ENCODE measurements at regions not wholly inside any gene's neighbourhood (a gene's known extent, or its start where the extent isn't known, plus 50 kb on each side); places are given as distances from the start of the nearest gene placed in this dataset.

DNA sequence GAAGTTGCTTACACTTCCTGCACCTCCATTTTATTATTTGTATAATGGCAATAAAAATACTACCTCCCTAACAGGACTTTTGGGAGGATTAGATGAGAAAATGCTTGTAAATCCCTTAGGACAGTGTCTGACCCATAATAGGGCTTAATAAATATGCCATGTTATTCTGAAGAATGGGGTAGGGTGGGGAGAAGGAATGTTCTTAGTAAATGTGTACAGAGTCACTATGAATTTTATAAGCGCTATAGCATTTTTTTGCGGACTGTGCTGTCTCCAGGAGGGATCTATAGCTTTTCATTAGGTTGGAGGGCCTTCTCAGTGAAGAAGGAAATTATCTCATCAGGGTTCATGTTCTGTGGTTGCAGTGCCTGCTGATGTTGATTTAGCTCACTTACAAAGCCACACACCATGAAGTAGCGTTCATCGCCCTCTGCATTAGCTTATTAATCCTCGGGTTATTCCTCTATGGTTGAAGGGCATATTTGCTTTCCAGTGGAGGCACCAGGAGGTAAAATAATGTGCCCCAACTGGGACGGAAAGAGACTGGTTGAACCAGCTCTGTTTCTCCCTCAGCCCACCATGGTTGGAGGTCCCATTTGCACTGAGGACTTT lies 497.1 kb downstream of the ARHGEF28 start:
- no peak for DNase-seq (ENCODE audit: low spot score)

- no peak for DNase-seq (ENCODE audit: low spot score)
These were observed 496.2 kb downstream of the ARHGEF28 start for GRCh38 chr5:74122175-74122574.

DNA sequence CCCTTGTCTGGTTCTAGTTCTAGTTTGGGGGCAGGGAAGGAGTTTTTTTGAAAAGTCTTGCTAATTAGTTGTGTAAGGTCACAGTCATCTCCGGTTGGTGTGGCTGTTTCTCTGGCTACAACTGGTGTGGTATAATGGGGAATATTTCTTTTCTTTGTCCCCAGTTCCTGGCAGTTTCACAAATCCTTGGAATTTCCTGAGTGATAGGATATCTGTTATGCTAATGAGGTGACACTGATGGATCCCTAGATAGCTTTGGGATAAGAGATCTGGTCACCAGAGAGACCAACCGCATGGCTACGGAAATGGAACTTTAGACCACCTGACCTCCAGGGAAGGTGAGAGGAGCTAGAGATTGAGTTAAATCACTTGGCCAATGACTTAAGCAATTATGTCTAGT lies 494.6 kb downstream of the ARHGEF28 start:
- no peak for DNase-seq (ENCODE audit: low spot score)

DNA sequence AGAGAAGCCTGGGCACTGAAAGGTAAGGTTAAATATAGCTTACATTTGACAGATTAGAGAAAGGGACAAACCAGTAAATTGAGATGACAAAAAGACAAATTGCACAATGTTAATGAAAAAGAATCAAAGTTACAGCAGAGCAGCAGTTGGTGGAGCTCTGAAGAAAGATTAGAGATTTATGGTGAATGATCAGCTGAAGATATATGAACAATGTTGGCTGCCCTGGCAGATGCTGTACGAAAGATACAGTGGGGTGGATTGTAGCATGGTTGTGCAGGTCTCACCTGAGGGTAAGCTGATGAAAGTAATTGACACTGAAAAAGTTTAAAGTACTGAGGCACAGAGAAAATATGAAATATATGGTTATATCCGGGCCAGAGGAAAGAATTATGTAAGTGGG lies 492.1 kb downstream of the ARHGEF28 start:
- DNase-seq (ENCODE audit: low spot score) = no peak

- no peak for DNase-seq (ENCODE audit: low spot score)
These were observed 491.0 kb downstream of the ARHGEF28 start for GRCh38 chr5:74116984-74117383.

GRCh38 chr5:74116266-74116665 lies 490.3 kb downstream of the ARHGEF28 start:
- no peak for DNase-seq (ENCODE audit: low spot score)

- no peak for DNase-seq (ENCODE audit: low spot score)
These were observed 487.9 kb downstream of the ARHGEF28 start for GRCh38 chr5:74113927-74114326.

DNA sequence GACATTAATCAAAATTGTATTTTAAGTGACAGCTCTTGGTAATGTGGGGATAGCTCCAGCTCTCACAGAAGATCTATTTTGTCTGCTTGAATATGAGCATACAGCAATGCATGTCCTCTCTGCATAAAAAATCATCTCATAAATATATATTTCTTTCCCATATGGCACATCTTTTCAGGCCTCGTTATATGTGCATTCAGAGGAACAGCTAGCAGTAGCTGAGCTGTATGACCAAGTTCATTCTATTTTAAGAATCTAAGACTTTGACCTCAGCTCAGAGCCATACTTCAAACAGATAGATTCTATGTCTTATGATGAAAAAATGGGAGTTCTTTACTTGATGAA lies 487.2 kb downstream of the ARHGEF28 start:
- DNase-seq (ENCODE audit: low spot score) = no peak

- no peak for DNase-seq (ENCODE audit: low spot score)
These were observed 486.6 kb downstream of the ARHGEF28 start for GRCh38 chr5:74112372-74113195.

- DNase-seq (ENCODE audit: low spot score) = no peak
These were observed 485.8 kb downstream of the ARHGEF28 start for GRCh38 chr5:74111764-74112163.

DNA sequence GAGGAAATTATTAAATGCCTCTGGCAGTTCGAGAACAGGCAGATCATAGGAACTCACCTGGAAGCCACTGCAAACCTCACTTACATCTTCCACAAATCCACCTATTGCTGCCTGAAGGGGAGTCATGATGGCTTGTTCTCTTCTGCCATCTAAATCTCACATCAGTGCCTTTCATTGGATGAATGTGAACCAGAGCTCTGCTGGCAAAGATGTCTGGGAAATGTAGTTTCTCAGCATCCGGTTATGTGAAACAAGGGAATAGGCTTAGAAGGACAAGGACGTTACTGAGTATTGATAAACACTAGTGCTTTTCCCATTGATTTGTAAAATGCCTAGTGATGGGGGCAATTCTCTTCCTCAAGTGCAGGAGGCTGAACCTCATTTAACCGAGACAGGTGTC lies 483.3 kb downstream of the ARHGEF28 start:
- no peak for DNase-seq (ENCODE audit: low spot score)

GRCh38 chr5:74107899-74108298 lies 481.9 kb downstream of the ARHGEF28 start:
- no peak for DNase-seq (ENCODE audit: low spot score)

- DNase-seq (ENCODE audit: low spot score) = no peak
These were observed 479.3 kb downstream of the ARHGEF28 start for GRCh38 chr5:74105126-74105780.

DNA sequence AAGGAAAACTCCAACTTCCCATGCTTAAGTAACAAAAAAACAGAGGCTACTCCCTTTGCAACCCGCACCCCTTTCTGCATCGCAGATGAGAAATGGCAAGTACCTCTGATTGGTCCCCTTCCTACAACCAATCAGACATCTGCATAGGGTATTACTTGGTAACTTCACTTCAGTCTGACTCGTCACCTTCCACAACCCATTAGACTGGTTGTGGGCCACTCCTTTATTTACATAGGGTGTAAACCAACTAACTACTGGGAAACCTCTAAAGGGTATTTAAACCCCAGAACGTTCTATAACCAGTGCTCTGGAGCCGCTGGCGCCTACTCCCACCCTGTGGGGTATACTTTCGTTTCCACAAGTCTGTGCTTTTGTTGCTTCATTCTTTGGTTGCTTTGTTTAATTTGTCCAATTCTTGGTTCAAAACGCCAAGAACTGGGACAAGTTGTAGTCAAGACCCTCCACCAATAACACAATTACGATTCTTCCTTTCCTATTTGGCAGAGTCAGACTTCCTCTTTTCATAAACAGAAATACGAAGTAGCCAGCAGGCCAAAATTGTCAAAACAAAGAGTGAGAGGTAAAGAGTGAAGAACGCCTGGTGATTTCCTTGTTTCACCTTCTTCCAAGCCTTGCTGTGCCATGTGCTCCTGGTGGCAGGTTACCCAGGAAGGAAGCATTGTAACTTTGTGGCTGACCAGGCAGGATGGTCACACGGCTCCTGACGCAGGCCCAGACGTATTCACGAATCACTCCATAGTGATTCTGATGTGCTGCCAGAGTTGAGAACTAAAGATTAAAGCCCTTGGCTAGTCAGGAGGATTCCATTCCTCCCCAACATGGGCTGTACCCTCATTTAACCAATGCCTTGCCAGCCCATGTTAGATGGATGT lies 477.4 kb downstream of the ARHGEF28 start:
- DNase-seq (ENCODE audit: low spot score) = no peak

DNA sequence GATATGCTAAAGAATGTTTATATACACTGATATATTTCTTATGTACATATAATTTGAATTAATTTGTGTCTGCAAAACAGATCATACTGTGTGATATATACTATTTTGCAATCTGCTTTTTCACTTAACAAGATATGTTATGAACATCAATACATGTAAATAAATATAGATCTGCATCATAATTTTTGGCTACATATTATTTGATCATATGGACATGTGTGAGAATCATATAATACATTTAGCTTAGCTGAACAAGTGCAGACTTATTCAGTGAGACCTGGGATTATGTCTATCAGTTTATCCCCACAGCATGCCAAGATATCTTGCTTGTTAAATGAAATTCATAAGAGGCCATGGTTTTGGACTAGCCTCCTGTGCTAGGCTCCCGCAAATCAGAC lies 474.3 kb downstream of the ARHGEF28 start:
- DNase-seq (ENCODE audit: low spot score) = no peak

DNA sequence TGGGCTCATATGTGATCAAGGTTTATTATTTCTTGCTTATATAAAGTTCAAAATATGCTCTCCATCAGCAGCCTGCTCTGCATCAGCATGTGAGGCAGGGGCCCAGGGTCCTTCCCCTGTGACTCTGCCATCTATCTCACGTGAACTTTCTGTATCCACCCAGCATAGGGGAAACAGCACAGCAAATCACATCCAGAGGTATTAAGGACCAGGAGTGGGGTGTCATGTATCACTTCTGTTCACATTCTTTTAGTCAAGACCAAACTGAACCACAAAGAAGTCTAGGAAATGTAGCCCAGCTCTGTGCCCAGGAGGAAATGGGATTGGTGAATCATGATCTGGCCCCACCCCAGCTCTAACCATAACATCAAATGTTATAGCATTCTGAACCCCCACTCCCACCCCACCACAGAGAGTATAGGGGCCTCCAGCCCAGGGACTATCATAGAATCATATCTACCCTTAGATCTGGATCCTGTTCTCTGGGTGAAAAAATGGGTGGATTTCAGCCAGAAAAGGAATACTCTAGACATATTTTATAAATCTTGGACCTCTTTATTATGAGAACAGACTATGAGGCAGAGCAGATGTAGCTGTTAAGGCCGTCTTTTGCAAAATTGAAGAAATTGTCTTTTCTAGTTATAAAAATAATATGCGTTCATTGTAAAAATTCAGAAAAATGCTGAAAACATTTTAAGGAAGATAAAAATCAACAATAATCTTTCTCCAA lies 473.7 kb downstream of the ARHGEF28 start:
- DNase-seq (ENCODE audit: low spot score) = no peak

DNA sequence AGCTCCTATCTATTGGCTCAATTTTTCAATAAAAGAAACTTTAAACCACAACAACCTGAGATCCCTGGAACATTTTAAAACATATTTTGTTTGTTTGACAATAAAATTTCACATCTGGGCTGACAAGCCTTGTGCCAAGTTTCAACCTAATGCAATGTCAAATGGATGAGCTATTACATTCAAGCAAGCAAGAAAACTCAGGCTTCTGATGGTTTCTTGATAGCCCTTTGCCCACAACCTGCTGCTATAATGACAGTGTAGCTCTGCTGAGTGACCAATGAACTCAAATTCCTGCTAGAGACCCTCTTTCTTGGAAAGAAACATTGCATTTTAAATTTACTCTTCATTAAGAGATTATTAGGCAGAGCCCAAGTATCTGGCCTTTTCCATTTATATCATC lies 472.9 kb downstream of the ARHGEF28 start:
- DNase-seq (ENCODE audit: low spot score) = no peak

GRCh38 chr5:74098456-74098855 lies 472.5 kb downstream of the ARHGEF28 start:
- no peak for DNase-seq (ENCODE audit: low spot score)

GRCh38 chr5:74096325-74096724 lies 470.3 kb downstream of the ARHGEF28 start:
- DNase-seq (ENCODE audit: low spot score) = no peak

- no peak for DNase-seq (ENCODE audit: low spot score)
These were observed 469.9 kb downstream of the ARHGEF28 start for GRCh38 chr5:74095871-74096270.

- no peak for DNase-seq (ENCODE audit: low spot score)
These were observed 468.7 kb downstream of the ARHGEF28 start for GRCh38 chr5:74094782-74095108.

Data from AG08396 (cell line).